Endothelial cell (in vitro differentiated cells): ENCODE measurements at regions not wholly inside any gene's neighbourhood (a gene's known extent, or its start where the extent isn't known, plus 50 kb on each side); places are given as distances from the start of the nearest gene placed in this dataset.
A peak's percentile ranks its signal among the peaks of the same experiment; 100 is the strongest.

Source experiments
- DNase-seq: peaks from one replicate; pipeline ENCODE4 v3.0.0; 2021; ENCODE audit warnings: low spot score
- H3K27ac Mint-ChIP-seq: one replicate; pipeline ENCODE4 v1.8.0; 2021; ENCODE audit warnings: mixed read lengths, inconsistent platforms; ENCODE audit not compliant: unreplicated experiment
- H3K27me3 Mint-ChIP-seq: one replicate; pipeline ENCODE4 v1.8.0; 2021; ENCODE audit warnings: mild to moderate bottlenecking, moderate library complexity, mixed read lengths, inconsistent platforms; ENCODE audit not compliant: unreplicated experiment
- H3K36me3 Mint-ChIP-seq: one replicate; pipeline ENCODE4 v1.8.0; 2021; ENCODE audit warnings: mild to moderate bottlenecking, low read depth, mixed read lengths, inconsistent platforms; ENCODE audit not compliant: unreplicated experiment
- H3K4me1 Mint-ChIP-seq: one replicate; pipeline ENCODE4 v1.8.0; 2021; ENCODE audit warnings: mild to moderate bottlenecking, mixed read lengths, inconsistent platforms; ENCODE audit not compliant: unreplicated experiment
- H3K4me3 Mint-ChIP-seq: one replicate; pipeline ENCODE4 v1.8.0; 2021; ENCODE audit warnings: mild to moderate bottlenecking, mixed read lengths, inconsistent platforms; ENCODE audit not compliant: unreplicated experiment
- H3K9me3 Mint-ChIP-seq: one replicate; pipeline ENCODE4 v1.8.0; 2021; ENCODE audit warnings: mixed read lengths, inconsistent platforms; ENCODE audit not compliant: unreplicated experiment
- TF ChIP-seq, protein P1 (sequence below): fragments of 200-600 bp; sonication (generic); IDR thresholded peaks from one replicate; pipeline ENCODE4 v1.5.0; 2021; ENCODE audit warnings: antibody characterized with exemption; ENCODE audit not compliant: unreplicated experiment

DNA sequence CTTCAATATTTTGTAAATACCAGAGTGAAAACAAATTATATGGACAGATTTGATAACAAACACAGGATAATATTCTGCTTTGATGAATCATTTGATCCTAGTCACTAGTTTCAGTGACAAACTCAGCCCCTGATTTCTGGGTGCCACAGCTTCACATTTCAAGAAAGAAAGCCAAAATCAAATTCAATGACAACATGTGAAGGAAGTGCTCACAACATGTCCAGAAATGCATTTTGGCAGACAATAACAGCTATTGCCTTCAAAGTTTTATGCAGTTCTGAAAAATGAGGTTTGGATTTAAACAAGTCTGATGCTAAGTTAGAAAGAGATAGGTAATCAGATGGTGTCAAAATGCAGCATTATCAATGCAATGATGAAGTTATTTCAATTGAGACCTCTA is 106.9 kb upstream of the PIEZO2 start:
- H3K9me3 Mint-ChIP-seq: no peaks in the 10 kb centered on the region
- H3K36me3 Mint-ChIP-seq: no peaks in the 10 kb centered on the region
- peaks cover 18% of the 10 kb centered on the region for H3K4me1 Mint-ChIP-seq
- H3K27ac Mint-ChIP-seq: no peak overlapping the region
- H3K27me3 Mint-ChIP-seq: peaks cover 4% of the 10 kb centered on the region
- no peak overlapping the region for H3K4me3 Mint-ChIP-seq
- DNase-seq: no peak
- TF ChIP-seq, protein P1, sequence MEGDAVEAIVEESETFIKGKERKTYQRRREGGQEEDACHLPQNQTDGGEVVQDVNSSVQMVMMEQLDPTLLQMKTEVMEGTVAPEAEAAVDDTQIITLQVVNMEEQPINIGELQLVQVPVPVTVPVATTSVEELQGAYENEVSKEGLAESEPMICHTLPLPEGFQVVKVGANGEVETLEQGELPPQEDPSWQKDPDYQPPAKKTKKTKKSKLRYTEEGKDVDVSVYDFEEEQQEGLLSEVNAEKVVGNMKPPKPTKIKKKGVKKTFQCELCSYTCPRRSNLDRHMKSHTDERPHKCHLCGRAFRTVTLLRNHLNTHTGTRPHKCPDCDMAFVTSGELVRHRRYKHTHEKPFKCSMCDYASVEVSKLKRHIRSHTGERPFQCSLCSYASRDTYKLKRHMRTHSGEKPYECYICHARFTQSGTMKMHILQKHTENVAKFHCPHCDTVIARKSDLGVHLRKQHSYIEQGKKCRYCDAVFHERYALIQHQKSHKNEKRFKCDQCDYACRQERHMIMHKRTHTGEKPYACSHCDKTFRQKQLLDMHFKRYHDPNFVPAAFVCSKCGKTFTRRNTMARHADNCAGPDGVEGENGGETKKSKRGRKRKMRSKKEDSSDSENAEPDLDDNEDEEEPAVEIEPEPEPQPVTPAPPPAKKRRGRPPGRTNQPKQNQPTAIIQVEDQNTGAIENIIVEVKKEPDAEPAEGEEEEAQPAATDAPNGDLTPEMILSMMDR: no peak

DNA sequence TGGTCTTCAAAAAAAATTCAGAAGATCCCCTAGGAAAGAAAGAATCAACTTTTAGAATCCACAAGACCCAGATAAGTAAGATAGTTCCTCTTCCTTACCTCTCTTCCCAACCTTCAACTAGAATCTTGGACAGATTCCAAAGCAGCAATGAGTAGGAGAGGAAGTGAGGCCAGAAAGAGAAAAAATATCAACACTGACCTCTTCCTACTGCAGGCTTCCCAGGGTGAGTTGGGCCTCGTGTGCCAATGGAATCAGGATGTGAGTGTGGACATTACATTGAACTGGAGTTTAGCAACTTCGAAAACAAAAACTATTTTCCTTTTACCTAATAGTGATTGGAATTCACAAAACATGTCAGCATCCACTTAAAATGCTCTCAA is 102.5 kb upstream of the PIEZO2 start:
- peaks cover 13% of the 10 kb centered on the region for H3K4me1 Mint-ChIP-seq
- no peaks in the 10 kb centered on the region for H3K36me3 Mint-ChIP-seq
- H3K4me3 Mint-ChIP-seq: no peak overlapping the region
- H3K9me3 Mint-ChIP-seq: no peaks in the 10 kb centered on the region
- H3K27me3 Mint-ChIP-seq: no peaks in the 10 kb centered on the region
- DNase-seq: no peak
- peak overlapping the region; percentile 0 for H3K27ac Mint-ChIP-seq
- TF ChIP-seq, protein P1: no peak

DNA sequence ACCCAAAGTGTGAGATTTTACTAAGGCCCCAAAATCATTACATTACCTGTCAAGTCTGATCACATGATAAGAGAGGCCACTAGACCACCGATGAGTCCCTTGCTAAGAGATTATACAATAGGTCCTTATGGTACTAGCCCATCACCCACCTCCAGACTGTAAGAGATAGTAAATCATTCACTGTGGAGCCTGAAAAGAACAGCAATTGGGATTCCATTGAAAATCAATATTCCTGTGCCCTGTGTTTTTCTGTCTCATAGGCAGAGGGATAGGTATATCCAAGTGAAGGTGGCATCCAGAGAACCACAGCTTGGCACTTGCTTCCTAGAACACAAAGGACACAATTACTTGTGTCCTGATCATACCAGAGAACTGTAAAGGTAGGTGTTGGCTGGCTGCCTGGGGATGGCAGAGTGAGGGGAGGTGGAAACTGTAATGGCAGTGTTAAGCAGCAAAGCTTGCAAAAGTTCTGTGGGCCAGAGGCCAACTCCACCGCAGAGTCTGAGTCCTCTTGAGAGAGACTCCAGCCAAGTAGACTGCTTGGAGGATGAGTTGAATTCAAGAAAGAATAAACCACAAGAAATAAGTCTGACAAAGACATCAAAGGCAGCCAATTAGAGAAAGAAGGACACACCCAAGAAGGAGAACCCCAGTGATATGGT is 102.0 kb upstream of the PIEZO2 start:
- H3K9me3 Mint-ChIP-seq: no peaks in the 10 kb centered on the region
- no peak overlapping the region for H3K4me3 Mint-ChIP-seq
- TF ChIP-seq, protein P1: no peak
- no peaks in the 10 kb centered on the region for H3K36me3 Mint-ChIP-seq
- no peak for DNase-seq
- peak overlapping the region; percentile 0 for H3K27ac Mint-ChIP-seq
- H3K27me3 Mint-ChIP-seq: no peaks in the 10 kb centered on the region
- H3K4me1 Mint-ChIP-seq: peaks cover 13% of the 10 kb centered on the region

DNA sequence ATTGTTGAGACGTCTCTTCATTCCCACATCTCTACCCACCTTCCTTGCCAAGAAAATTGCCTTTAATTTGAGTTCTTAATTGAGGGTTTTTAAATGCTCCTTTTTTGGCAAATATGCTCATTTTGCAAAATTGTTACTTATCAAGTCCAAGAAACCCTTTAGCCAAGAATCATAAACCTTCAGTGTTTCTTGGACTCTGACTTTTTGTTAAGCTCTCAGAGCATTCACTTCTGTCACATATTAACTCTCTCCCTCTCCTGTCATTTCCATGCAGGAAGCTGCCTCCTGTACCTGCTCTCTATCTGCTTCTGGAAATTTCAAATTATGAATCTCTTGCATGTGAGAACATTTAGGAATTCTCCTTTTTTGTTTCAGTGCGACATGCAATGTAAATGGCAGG is 100.0 kb upstream of the PIEZO2 start:
- TF ChIP-seq, protein P1: no peak
- Mint-ChIP-seq H3K4me3 (no peak overlapping the region), H3K27ac (no peak overlapping the region), H3K36me3 (no peaks in the 10 kb centered on the region), H3K27me3 (no peaks in the 10 kb centered on the region), H3K4me1 (peaks cover 13% of the 10 kb centered on the region), H3K9me3 (no peaks in the 10 kb centered on the region)
- no peak for DNase-seq

DNA sequence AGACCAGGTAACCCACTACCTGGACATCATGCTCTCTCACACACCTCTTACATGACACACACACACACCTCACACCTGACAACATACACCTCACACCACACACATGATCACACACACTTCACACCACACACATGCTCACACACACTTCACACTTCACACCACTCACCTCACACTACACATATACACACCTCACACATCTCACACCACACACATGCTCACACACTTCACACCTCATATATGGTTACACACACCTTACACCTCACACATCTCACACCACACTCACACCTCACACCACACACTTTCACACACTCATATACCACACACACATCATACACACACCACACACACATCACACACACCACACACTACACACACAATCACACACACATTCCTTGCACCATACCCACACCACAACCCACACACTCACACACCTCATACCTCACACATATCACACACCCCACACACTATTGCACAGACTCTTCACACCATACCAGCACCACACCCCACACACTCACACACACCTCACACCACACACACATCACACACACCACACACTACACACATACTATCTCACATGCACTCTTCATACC is 98.1 kb upstream of the PIEZO2 start:
- Mint-ChIP-seq H3K27ac (no peak overlapping the region), H3K36me3 (no peaks in the 10 kb centered on the region), H3K4me1 (peaks cover 11% of the 10 kb centered on the region), H3K27me3 (peaks cover 2% of the 10 kb centered on the region), H3K4me3 (no peak overlapping the region), H3K9me3 (no peaks in the 10 kb centered on the region)
- no peak for DNase-seq
- TF ChIP-seq, protein P1: no peak
